Adrenal gland (tissue), 5 donors: ENCODE measurements at regions not wholly inside any gene's neighbourhood (a gene's known extent, or its start where the extent isn't known, plus 50 kb on each side); places are given as distances from the start of the nearest gene placed in this dataset.

Experiments used
- POLR2A ChIP-seq, 2 donors: fragments of 450-650 bp; IDR thresholded peaks; one replicate each; pipeline ENCODE4 v1.6.1; 2017; ENCODE audit warnings: antibody characterized with exemption in 2 of 2, mild to moderate bottlenecking in 2 of 2, moderate library complexity in 1 of 2
- TF ChIP-seq, protein P1 (sequence below), 6 experiments: fragments of 450-650 bp in 4 of 6; fragments of 200-600 bp in 2 of 6; sonication (generic) in 1 of 6; IDR thresholded peaks; 1 replicate in 5 of 6; 2 replicates in 1 of 6; pipeline versions ENCODE4 v1.5.1 to v1.8.0; 2016 to 2021; ENCODE audit warnings: antibody characterized with exemption in 6 of 6, mild to moderate bottlenecking in 2 of 6, moderate library complexity in 1 of 6
- donor health status: DM: no; HTN: no; CAD: no.

DNA sequence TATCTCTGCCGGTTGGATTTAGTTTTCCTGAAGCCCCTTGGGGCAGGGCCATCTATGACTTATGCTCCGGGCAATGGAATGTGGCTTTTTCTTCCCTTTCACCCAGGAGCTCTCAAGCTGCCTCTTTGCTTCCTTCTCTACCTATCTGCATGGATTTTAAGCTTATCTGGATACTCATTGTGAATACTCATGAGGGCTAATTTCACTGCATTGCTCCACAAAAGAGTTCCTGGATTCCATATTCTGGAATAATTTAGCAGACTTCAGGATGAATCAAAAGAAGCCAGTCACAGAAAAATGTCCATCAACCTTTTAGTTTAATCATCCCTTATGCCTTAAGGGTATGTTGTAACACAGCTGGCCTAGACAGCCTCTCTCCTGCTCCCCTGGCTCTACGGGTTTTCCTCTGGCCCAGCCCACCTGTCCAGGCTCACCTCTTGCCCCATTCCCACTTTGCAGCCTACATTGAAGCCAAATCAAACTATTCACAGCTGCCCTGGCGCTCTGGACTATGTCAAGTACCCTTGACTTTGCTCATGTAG is 122.8 kb upstream of the RMDN2 start:
- TF ChIP-seq, protein P1, sequence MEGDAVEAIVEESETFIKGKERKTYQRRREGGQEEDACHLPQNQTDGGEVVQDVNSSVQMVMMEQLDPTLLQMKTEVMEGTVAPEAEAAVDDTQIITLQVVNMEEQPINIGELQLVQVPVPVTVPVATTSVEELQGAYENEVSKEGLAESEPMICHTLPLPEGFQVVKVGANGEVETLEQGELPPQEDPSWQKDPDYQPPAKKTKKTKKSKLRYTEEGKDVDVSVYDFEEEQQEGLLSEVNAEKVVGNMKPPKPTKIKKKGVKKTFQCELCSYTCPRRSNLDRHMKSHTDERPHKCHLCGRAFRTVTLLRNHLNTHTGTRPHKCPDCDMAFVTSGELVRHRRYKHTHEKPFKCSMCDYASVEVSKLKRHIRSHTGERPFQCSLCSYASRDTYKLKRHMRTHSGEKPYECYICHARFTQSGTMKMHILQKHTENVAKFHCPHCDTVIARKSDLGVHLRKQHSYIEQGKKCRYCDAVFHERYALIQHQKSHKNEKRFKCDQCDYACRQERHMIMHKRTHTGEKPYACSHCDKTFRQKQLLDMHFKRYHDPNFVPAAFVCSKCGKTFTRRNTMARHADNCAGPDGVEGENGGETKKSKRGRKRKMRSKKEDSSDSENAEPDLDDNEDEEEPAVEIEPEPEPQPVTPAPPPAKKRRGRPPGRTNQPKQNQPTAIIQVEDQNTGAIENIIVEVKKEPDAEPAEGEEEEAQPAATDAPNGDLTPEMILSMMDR (IDR thresholded peaks at IDR 0.05) = no peak
- TF ChIP-seq POLR2A (IDR thresholded peaks at IDR 0.05) = no peak
